ENCODE measurements at regions not wholly inside any gene's neighbourhood (a gene's known extent, or its start where the extent isn't known, plus 50 kb on each side); places are given as distances from the start of the nearest gene placed in this dataset.

DNA sequence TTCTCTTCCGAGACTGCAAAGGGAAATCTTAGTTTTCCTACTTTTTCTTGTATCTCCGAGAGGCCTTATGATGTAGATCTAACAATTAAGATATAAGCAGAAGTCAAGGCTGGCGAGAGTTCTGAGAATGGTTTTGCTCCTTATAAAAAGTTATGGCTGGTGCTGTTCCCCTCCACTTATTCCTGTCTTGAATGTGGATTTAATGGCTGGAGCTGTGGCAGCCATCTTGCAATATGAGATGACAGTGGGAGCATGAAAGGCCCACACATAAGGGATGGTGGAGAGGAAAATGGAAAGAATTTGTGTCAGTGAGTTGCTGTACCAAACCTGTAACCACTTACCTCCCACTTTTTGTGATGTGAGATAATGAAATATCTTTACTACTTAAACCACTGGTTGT lies 124.6 kb upstream of the SLC22A23 start:
- TF ChIP-seq, protein P1, sequence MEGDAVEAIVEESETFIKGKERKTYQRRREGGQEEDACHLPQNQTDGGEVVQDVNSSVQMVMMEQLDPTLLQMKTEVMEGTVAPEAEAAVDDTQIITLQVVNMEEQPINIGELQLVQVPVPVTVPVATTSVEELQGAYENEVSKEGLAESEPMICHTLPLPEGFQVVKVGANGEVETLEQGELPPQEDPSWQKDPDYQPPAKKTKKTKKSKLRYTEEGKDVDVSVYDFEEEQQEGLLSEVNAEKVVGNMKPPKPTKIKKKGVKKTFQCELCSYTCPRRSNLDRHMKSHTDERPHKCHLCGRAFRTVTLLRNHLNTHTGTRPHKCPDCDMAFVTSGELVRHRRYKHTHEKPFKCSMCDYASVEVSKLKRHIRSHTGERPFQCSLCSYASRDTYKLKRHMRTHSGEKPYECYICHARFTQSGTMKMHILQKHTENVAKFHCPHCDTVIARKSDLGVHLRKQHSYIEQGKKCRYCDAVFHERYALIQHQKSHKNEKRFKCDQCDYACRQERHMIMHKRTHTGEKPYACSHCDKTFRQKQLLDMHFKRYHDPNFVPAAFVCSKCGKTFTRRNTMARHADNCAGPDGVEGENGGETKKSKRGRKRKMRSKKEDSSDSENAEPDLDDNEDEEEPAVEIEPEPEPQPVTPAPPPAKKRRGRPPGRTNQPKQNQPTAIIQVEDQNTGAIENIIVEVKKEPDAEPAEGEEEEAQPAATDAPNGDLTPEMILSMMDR (IDR thresholded peaks at IDR 0.05), result no peak
- TF ChIP-seq POLR2AphosphoS5 (IDR thresholded peaks at IDR 0.05; ENCODE audit: insufficient read depth in 1 of 2, low read depth in 1 of 2), result no peak
